ENCODE measurements at regions not wholly inside any gene's neighbourhood (a gene's known extent, or its start where the extent isn't known, plus 50 kb on each side); places are given as distances from the start of the nearest gene placed in this dataset.

DNA sequence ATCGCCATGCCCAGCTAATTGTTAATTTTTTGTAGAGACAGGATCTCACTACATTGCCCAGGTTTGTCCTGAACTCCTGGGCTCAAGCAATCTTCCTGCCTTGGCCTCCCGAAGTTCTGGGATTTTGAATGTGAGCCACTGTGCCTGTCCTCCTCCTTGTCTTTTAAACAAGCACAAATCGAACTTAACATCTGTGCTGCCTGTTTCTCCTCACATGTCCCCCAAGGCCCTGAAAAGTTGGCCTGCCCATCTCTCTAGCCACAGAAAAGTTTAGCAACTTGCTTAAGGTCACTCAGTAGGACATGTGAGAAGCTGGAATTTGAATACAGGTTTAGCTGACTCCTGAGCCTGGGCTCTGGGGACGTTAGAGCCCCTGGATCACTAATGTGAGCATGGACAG is 115.7 kb upstream of the KCNG1 start:
- Mint-ChIP-seq H3K4me3 (no peak overlapping the region), H3K4me1 (peaks cover 26% of the 10 kb centered on the region), H3K36me3 (no peaks in the 10 kb centered on the region), H3K9me3 (peaks cover 3% of the 10 kb centered on the region), H3K27ac (peak overlapping the region; percentile 51), H3K27me3 (ENCODE audit: insufficient read depth, low read depth) (peaks cover 3% of the 10 kb centered on the region)
- no peaks in the 10 kb centered on the region for H4K20me1 ChIP-seq (ENCODE audit: low read depth)
- TF ChIP-seq, protein P1, sequence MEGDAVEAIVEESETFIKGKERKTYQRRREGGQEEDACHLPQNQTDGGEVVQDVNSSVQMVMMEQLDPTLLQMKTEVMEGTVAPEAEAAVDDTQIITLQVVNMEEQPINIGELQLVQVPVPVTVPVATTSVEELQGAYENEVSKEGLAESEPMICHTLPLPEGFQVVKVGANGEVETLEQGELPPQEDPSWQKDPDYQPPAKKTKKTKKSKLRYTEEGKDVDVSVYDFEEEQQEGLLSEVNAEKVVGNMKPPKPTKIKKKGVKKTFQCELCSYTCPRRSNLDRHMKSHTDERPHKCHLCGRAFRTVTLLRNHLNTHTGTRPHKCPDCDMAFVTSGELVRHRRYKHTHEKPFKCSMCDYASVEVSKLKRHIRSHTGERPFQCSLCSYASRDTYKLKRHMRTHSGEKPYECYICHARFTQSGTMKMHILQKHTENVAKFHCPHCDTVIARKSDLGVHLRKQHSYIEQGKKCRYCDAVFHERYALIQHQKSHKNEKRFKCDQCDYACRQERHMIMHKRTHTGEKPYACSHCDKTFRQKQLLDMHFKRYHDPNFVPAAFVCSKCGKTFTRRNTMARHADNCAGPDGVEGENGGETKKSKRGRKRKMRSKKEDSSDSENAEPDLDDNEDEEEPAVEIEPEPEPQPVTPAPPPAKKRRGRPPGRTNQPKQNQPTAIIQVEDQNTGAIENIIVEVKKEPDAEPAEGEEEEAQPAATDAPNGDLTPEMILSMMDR (IDR thresholded peaks at IDR 0.05): no peak
- no peak for TF ChIP-seq EZH2 (IDR thresholded peaks at IDR 0.05)
- no peak for TF ChIP-seq EZH2phosphoT487 (IDR thresholded peaks at IDR 0.05)
- no peaks in the 10 kb centered on the region for H3K27me3 ChIP-seq
- H3K4me3 ChIP-seq: no peak overlapping the region
- no peak overlapping the region for H3K27ac ChIP-seq
- no peaks in the 10 kb centered on the region for H3K36me3 ChIP-seq
- no peaks in the 10 kb centered on the region for H3K4me1 ChIP-seq
- no peak overlapping the region for H2AFZ ChIP-seq (replicated peaks)
- no peaks in the 10 kb centered on the region for H3K9me3 ChIP-seq (ENCODE audit: low read depth)
- H3K79me2 ChIP-seq (ENCODE audit: low read depth): no peaks in the 10 kb centered on the region
- H3F3A ChIP-seq (ENCODE audit: low read depth): no peaks in the 10 kb centered on the region
- H3K9ac ChIP-seq: no peak overlapping the region
- no peak for DNase-seq (ENCODE audit: low spot score)
- H3K4me2 ChIP-seq: no peak overlapping the region

DNA sequence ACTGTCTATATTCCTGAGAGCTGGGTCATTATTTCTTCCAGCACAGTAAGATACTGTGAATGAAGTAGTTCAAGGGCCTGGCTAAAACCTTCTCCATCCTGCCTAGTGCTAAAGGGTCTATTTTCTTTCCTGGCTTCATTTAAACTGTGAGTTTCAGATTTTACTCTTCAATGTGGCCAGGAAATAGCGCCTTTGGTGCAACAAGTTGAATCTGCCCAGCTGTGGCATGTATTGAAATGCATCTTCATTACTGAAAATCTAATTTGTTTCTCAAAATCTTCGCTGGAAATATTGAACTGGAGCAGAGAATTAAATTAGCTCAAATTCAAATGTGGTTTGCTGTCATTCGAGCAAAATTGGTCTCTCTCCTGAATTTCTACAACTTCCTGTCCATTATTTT is 114.6 kb upstream of the KCNG1 start:
- peaks cover 3% of the 10 kb centered on the region for H3K9me3 Mint-ChIP-seq
- no peaks in the 10 kb centered on the region for H3K4me1 ChIP-seq
- H3K27me3 ChIP-seq: no peaks in the 10 kb centered on the region
- no peaks in the 10 kb centered on the region for H3K9me3 ChIP-seq (ENCODE audit: low read depth)
- no peak overlapping the region for H3K27ac Mint-ChIP-seq
- H3K36me3 Mint-ChIP-seq: no peaks in the 10 kb centered on the region
- H3K27me3 Mint-ChIP-seq (ENCODE audit: insufficient read depth, low read depth): peaks cover 3% of the 10 kb centered on the region
- TF ChIP-seq, protein P1 (IDR thresholded peaks at IDR 0.05): no peak
- TF ChIP-seq EZH2 (IDR thresholded peaks at IDR 0.05) (no peak), EZH2phosphoT487 (IDR thresholded peaks at IDR 0.05) (no peak)
- no peaks in the 10 kb centered on the region for H4K20me1 ChIP-seq (ENCODE audit: low read depth)
- no peaks in the 10 kb centered on the region for H3K79me2 ChIP-seq (ENCODE audit: low read depth)
- H3K36me3 ChIP-seq: no peaks in the 10 kb centered on the region
- H2AFZ ChIP-seq (replicated peaks): no peak overlapping the region
- H3K27ac ChIP-seq: no peak overlapping the region
- H3K4me2 ChIP-seq: no peak overlapping the region
- H3K4me1 Mint-ChIP-seq: peaks cover 28% of the 10 kb centered on the region
- no peak overlapping the region for H3K9ac ChIP-seq
- DNase-seq (ENCODE audit: low spot score): no peak
- H3K4me3 ChIP-seq: no peak overlapping the region
- no peak overlapping the region for H3K4me3 Mint-ChIP-seq
- no peaks in the 10 kb centered on the region for H3F3A ChIP-seq (ENCODE audit: low read depth)

DNA sequence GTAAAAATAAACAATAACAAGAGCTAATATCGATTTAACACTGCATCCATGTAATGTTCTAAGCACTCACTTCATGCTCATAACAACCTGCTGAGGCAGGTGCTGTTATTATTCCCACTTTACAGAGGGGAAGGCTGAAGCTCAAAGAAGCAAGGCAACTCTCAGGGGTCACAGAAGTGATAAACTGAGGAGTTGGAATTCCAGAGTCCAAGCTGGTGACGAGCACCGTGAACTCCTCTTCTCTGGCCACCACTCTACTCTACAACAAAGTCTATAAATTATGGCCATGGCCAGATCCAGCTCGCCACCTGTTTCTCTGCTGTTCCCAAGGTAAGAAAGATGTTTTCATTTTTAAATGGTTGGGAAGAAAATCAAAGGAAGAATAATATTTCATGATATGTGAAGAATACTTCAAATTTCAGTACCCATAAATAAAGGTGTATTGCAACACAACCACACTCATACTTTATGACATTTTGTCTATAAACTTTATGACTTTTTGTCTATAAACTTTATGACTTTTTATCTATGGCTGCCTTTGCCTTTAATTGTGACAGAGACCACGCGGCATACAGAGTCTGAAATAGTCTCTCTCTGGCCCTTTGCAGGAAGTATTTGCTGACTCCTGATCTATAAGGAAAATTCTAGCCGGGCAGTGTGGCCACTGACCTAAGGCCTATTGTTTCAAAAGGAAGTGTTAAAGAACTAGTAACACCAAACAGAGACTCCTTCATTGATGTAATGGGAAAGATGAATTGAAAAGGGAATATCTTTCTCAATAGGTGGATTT is 113.2 kb upstream of the KCNG1 start:
- Mint-ChIP-seq H3K27me3 (ENCODE audit: insufficient read depth, low read depth) (peaks cover 2% of the 10 kb centered on the region), H3K4me1 (peaks cover 38% of the 10 kb centered on the region), H3K27ac (peak overlapping the region; percentile 60), H3K4me3 (no peak overlapping the region), H3K36me3 (no peaks in the 10 kb centered on the region), H3K9me3 (peaks cover 3% of the 10 kb centered on the region)
- no peak overlapping the region for H3K9ac ChIP-seq
- DNase-seq (ENCODE audit: low spot score): no peak
- no peak overlapping the region for H3K27ac ChIP-seq
- H3F3A ChIP-seq (ENCODE audit: low read depth): no peaks in the 10 kb centered on the region
- H3K79me2 ChIP-seq (ENCODE audit: low read depth): no peaks in the 10 kb centered on the region
- H3K9me3 ChIP-seq (ENCODE audit: low read depth): no peaks in the 10 kb centered on the region
- no peaks in the 10 kb centered on the region for H3K36me3 ChIP-seq
- H3K4me1 ChIP-seq: no peaks in the 10 kb centered on the region
- no peaks in the 10 kb centered on the region for H3K27me3 ChIP-seq
- H2AFZ ChIP-seq (replicated peaks): no peak overlapping the region
- TF ChIP-seq, protein P1 (IDR thresholded peaks at IDR 0.05): no peak
- no peak for TF ChIP-seq EZH2phosphoT487 (IDR thresholded peaks at IDR 0.05)
- TF ChIP-seq EZH2 (IDR thresholded peaks at IDR 0.05): no peak
- no peak overlapping the region for H3K4me3 ChIP-seq
- no peak overlapping the region for H3K4me2 ChIP-seq
- H4K20me1 ChIP-seq (ENCODE audit: low read depth): no peaks in the 10 kb centered on the region
